ENCODE measurements at regions not wholly inside any gene's neighbourhood (a gene's known extent, or its start where the extent isn't known, plus 50 kb on each side); places are given as distances from the start of the nearest gene placed in this dataset.

DNA sequence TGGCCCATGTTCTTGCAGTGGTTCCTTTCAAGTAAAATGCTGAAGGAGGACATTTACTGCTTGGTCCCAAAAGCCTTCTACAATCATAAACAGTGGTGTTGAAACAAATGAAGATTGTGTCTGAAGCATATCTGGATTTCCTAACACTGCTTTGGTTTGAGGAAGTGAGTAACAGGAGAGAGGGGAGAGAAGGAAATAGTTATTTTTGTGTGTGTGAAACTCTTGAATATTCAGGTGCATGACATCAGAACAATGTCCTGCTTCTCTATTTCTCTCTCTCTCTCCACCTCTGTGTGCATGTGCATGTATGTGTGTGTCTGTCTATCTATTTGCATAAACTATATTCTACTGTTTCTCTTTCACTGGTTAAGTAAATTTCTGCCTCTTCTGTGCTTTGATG lies 61.4 kb upstream of the TNFSF18 start:
- Histone ChIP-seq H3K27me3 (ENCODE audit: insufficient read depth, poor library complexity, severe bottlenecking) (no peaks in the 10 kb centered on the region), H3K4me3 (replicated peaks; ENCODE audit: insufficient read depth, low read length) (no peak overlapping the region), H3K27ac (replicated peaks) (no peak overlapping the region)
- DNase-seq (ENCODE audit: low read depth in 1 of 2, low spot score in 1 of 2): peak in 1 of 2 experiments; percentile 42
- peak; percentile 95 for TF ChIP-seq SPI1 (IDR thresholded peaks at IDR 0.05; ENCODE audit: borderline replicate concordance, low read depth)
- no peak for TF ChIP-seq POLR2AphosphoS5 (IDR thresholded peaks at IDR 0.05; ENCODE audit: low read depth)

DNA sequence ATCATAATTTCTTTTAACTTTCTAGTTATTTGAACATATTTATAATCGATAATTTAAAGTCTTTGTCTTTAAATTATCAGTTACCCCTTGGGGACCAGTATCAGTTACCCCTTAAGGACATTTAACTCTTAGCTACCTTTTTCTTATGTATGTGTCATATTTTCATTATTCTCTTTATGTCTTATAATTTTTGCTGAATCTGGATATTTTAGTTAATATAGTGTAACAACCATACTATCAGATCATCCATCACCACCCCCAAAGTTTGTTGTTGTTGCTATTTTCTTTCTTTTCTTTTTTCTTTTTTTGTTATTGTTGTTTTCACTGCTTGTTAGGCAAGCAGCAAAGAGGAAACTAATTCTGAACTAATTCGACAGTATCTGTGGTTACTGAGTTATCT lies 57.0 kb upstream of the TNFSF18 start:
- H3K4me3 ChIP-seq (replicated peaks; ENCODE audit: insufficient read depth, low read length): no peak overlapping the region
- no peak for TF ChIP-seq POLR2AphosphoS5 (IDR thresholded peaks at IDR 0.05; ENCODE audit: low read depth)
- no peak for TF ChIP-seq CTCF (IDR thresholded peaks at IDR 0.05; ENCODE audit: insufficient read depth, low read length)
- TF ChIP-seq SPI1 (IDR thresholded peaks at IDR 0.05; ENCODE audit: borderline replicate concordance, low read depth): no peak
- no peak for TF ChIP-seq REST (IDR thresholded peaks at IDR 0.05; ENCODE audit: insufficient replicate concordance, low read depth)
- TF ChIP-seq GABPA (IDR thresholded peaks at IDR 0.05; ENCODE audit: low read depth): no peak
- DNase-seq (ENCODE audit: low read depth in 1 of 2, low spot score in 1 of 2): no peak
- no peaks in the 10 kb centered on the region for H3K27me3 ChIP-seq (ENCODE audit: insufficient read depth, poor library complexity, severe bottlenecking)
- H3K27ac ChIP-seq (replicated peaks): no peak overlapping the region

DNA sequence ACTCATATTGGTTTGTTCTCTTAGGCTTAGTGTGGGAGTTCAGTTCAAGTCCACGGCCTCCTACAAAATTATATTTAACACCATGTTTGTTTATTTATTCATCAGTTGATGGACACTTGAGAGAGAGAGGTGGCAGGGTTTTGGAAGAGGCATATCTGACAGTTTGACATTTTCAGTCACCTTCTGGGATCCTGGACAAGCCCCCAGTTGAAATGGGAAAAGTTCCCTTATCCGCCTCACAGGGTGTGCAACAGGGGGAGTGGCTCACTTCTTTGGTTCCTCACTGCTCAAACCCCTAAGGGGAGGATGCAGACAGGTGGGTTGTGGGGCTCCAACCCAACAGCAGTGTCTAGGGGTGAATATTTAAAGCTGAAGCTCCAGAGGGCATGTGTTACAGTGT lies 52.3 kb upstream of the TNFSF18 start:
- no peak for DNase-seq (ENCODE audit: low read depth in 1 of 2, low spot score in 1 of 2)
- no peak for TF ChIP-seq POLR2AphosphoS5 (IDR thresholded peaks at IDR 0.05; ENCODE audit: low read depth)
- no peak for TF ChIP-seq CTCF (IDR thresholded peaks at IDR 0.05; ENCODE audit: insufficient read depth, low read length)
- no peak for TF ChIP-seq SPI1 (IDR thresholded peaks at IDR 0.05; ENCODE audit: borderline replicate concordance, low read depth)
- no peak for TF ChIP-seq GABPA (IDR thresholded peaks at IDR 0.05; ENCODE audit: low read depth)
- no peak for TF ChIP-seq REST (IDR thresholded peaks at IDR 0.05; ENCODE audit: insufficient replicate concordance, low read depth)
- no peak overlapping the region for H3K4me3 ChIP-seq (replicated peaks; ENCODE audit: insufficient read depth, low read length)
- H3K27me3 ChIP-seq (ENCODE audit: insufficient read depth, poor library complexity, severe bottlenecking): no peaks in the 10 kb centered on the region
- no peak overlapping the region for H3K27ac ChIP-seq (replicated peaks)

GRCh38 chr1:173101589-173101988 lies 50.8 kb upstream of the TNFSF18 start:
- TF ChIP-seq POLR2AphosphoS5 (IDR thresholded peaks at IDR 0.05; ENCODE audit: low read depth): no peak
- TF ChIP-seq CTCF (IDR thresholded peaks at IDR 0.05; ENCODE audit: insufficient read depth, low read length): no peak
- no peak for TF ChIP-seq GABPA (IDR thresholded peaks at IDR 0.05; ENCODE audit: low read depth)
- no peak for DNase-seq (ENCODE audit: low read depth in 1 of 2, low spot score in 1 of 2)
- no peak overlapping the region for H3K4me3 ChIP-seq (replicated peaks; ENCODE audit: insufficient read depth, low read length)

More at GRCh38 chr1:173101589-173101988, 50.8 kb upstream of the TNFSF18 start:
- no peaks in the 10 kb centered on the region for H3K27me3 ChIP-seq (ENCODE audit: insufficient read depth, poor library complexity, severe bottlenecking)
- no peak overlapping the region for H3K27ac ChIP-seq (replicated peaks)

Measured in HL-60 (cell line).